ENCODE measurements at regions not wholly inside any gene's neighbourhood (a gene's known extent, or its start where the extent isn't known, plus 50 kb on each side); places are given as distances from the start of the nearest gene placed in this dataset.

DNA sequence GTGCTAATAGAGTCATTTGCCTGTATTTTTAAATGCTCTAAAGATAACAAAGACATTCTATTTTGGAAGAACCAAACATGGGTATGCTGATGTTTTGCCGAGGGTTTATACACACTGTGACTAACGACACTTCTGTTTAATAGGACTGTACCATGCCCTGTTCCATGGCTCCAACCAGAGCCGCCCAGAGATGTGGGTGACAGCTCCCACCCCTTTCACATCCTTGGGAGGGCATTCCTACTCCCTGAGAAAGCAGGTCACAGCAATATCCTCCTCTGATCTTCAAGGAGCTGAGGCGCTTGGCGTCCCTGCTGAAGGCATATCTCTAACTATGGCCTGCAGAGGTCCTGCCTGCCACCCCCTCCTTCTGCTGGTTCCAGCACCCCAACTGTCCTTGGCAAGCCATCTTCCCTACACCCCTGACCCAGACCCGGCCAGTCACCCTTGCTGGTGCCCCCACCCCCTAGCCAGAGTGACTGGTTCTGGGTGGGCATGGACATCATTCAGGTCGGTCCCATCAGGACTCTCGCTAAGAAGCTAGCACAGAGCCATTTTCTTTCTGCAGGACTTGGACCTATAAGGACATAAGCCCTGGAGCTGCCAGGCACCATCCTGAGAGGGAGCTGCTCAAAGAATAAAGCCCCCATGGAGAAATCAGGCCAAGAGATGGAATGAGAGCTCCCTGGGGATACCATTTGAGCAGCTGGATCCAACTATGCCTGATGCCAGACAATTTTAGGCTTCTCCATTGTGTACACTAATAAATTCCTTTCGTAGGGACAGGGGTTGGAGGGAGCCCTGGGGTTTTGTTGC is 381.3 kb downstream of the CTTN start:
- intact Hi-C loops (cut with DNase I), result no loop called here
- DNase-seq (ENCODE audit: low spot score), result no peak

DNA sequence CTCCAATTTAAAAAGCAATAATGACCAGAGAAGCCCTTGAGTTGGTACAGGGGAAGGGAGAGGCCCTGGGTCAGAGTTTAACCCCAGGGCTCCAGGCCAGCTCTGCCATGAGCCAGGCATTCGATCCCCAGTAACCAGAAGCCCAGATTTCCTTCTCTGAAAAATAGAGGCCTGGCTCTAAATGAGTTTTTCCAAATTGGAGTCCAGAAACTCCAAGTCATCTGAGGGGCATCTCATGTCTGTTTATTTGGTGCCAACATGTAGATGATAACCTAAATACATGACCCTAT is 381.9 kb downstream of the CTTN start:
- no peak for DNase-seq (ENCODE audit: low spot score)
- intact Hi-C loops (cut with DNase I), result no loop called here

DNA sequence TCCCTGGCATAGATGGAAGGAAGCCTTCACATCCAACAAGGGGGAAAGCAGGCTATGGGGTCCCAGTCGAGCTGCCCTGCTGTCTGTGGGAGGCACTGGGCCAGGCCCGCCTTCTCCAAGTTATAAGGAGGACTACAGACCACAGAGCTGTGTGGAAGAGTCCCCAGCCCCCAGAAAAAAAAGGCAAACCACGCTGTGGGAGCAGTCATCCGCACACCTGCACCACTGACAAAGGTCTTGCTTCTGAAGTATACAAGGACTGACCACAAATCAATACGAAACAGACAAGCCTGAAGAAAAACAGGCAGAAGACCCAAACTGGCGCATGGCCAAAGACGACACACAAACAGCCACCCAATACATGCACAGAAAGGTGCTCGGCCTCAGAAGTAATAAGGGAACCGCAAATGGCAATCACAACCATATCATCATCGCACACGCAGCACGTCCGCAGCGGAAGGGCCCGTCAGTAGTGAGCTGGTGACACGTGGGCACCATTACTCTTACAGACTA is 384.1 kb downstream of the CTTN start:
- intact Hi-C loops (cut with DNase I), result no loop called here

DNA sequence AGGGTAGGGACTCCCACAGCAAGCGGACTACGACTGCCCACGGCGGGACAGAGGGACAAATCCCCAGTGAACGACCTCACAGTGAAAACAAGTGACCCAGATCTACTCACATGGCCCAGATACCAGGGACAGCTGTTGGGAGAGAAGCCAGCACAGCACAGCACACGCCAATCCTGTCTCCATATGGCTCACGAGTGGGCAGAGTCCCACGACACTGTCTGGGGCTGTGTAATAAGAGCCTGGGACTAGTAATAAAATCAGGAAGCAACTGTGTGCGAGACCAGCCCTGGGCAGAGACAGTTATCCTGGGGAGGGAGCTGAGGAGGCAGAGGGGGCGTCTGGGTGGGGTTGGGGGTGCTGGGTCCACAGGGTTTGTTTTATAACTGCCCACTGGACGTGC is 385.0 kb downstream of the CTTN start:
- intact Hi-C loops (cut with DNase I), result no loop called here
- DNase-seq (ENCODE audit: low spot score), result no peak

More for the DNA sequence above, 384.1 kb downstream of the CTTN start:
- DNase-seq (ENCODE audit: low spot score), result no peak

DNA sequence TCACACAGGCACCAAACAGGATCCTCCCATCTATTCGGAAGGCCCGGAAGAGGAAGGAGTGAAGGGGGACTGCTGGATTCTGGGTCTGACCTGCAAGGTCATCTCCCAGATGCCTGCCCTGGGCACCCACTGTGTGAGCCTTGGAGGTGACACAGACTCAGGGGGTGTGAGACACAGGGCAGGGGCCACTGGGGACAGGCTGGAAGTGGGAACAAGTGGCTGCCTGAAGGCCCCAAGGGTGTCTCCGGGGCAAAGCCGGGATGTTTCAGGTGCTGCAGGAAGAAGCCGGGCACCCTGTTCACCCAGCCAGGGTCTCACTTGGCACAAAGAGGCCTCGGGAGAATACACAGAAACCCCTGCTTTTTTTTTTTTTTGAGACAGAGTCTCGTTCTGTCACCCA is 385.5 kb downstream of the CTTN start:
- DNase-seq (ENCODE audit: low spot score), result no peak
- intact Hi-C loops (cut with DNase I), result no loop called here

DNA sequence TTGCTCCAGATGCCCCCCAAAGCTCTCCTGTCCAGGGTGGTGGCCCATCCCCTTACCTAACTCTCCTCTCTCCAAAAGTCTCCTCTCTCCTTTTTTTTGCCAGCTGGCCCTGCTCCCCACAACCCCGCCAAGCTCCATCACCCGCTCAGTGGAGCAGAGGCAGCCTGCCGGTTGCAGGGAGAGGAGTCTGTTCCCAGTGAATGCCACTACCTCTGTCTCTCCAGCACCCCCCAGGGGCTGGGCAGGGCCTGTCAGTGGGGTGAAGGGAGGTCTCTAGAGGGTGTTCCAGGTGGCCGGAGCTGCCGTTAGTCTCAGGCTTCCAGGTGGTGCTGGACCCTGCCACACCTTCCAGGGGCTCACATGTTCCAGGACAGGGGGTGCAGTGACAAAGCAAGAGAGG is 387.0 kb downstream of the CTTN start:
- intact Hi-C loops (cut with DNase I), result no loop called here

DNA sequence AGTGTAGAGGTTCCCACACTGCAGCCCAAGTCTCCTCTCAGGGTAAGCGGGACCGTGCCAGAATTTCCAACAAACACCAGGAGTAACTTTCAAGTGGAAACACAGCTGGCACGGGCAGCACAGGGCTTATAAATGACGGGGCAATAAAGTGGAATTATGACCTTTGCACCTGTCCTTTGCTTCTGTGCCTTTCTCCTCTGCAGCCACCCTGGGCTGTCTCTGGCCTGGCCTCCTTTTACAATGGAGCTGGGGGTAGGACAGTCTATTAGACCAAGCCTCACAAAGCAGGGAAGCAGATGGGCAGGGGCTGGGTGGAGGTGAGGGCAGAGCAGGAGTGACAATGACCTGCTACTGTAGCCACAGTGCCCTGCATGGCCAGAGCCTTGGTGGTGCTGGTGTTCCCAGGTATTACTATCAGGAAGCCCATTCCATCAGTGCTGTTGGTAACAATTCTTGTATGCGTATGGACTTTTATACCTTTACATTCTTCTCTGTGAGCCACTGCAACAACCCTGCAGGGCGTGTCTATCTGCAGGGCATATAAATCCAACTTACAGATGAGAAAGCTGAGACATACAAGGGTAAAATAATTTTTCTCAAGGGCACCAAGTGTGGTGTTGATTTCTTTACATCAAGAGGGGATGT is 387.8 kb downstream of the CTTN start:
- intact Hi-C loops (cut with DNase I), result no loop called here
- DNase-seq (ENCODE audit: low spot score), result no peak

More for the DNA sequence above, 387.0 kb downstream of the CTTN start:
- DNase-seq (ENCODE audit: low spot score), result no peak

DNA sequence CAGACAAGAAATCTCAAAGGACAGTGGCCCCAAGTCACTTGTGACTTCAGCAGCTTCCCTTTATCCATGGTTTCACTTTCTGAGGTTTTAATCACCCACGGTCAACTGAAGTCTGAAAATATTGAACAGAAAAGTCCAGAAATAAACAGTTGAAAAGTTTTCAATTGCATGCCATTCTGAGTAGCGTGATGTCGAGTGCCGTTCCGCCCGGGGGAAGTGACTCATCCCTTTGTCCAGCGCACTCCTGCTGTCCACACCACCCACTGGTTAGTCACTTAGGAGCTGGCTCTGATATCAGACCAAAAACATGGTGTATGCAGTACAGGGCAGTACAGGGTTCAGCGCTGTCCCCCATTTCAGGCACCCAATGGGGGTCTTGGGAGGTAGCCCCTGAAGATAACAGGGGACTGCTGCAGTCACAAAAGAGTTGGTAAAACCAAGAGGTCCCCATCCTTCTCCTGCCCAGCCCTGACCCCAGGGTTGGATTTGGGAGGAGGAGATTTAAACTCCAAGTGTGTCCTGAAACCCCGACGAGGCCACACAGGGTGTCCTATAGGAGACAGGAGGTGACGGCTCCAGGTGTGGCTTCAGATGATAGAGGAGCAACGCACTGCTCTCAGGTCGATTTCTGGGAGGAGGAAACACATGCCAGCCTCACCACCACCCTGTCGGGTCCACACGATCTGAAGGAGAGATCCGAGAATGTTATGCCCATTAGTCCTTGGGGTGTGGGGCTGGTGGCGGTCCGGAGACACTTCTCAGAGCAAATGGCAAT is 390.1 kb downstream of the CTTN start:
- DNase-seq (ENCODE audit: low spot score), result no peak
- intact Hi-C loops (cut with DNase I), result no loop called here

DNA sequence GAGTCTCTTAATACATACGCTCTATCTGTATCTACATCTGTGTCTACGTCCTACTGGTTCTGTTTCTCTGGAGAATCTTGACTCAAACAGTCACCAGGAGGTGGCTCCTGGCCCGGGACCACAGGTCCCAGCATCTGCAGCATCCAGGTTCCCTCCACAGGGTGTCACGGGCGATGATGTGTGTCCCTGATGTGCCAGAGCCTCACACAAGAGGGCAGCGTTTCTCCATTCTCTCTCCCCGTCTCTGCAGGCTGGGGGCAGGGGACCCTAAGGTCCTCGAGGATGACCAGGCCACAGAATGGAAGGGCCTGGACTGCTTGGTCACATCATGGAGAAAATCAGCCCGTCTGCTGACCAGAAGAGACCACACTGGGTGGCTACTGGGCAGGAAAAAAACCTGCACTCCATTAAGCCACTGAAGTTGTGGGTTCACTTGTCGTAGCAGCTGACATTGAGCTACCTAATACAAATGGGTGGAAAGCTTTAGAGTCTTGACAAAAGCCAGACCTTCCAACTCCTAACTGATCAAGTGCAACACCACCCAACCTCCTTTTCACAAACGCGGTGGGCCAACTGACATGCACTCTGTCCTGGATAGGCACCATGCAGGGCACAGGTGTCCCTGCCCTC is 392.5 kb downstream of the CTTN start:
- no peak for DNase-seq (ENCODE audit: low spot score)
- intact Hi-C loops (cut with DNase I), result no loop called here

DNA sequence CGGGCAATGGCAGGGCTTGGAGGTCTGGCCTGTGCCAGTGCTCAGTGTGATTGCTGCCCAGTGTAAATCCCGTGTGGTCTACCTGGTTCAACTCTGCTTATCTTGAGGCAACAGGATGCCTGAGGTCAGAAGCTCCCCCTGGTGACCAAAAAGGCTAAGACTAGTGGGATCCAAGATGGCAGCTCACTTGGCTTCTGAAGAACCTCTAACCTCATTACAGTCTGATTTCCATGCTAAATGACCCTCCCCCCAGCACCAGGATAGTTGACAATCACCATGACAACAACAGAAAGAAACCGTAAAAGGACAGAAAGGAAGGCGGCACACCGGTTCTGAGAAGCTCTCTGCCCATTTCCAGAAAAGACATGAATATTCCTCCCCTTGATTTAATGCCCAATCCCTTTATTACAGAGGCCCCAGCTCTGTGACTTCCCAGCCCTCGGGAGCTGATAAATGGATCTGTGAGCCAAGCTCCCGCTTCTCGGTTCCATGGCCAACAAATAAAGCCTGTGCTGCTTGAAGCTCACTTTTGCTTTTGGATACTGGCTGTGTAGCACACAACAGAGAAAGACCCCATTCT is 398.4 kb downstream of the CTTN start:
- no peak for DNase-seq (ENCODE audit: low spot score)
- intact Hi-C loops (cut with DNase I), result no loop called here

DNA sequence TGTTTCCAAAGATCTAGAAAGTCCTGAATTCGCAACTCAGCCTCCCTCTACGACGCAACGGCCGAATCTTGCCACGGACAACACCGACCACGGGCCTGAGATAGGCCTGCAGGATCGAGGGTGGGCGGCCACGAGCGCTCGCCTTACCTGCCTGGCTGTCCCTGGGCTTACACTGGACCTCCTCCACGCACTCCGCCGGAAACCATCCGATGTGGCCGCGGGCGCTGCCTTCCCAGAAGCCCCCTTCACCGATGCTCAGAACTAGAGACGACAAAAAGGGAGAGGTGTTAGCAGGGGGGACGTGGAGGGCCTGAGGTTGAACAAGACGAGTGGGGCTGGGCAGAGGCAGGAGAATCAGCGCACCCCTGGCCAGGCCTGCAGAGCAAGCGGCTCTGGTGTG is 400.0 kb downstream of the CTTN start:
- DNase-seq (ENCODE audit: low spot score), result no peak
- intact Hi-C loops (cut with DNase I), result no loop called here

DNA sequence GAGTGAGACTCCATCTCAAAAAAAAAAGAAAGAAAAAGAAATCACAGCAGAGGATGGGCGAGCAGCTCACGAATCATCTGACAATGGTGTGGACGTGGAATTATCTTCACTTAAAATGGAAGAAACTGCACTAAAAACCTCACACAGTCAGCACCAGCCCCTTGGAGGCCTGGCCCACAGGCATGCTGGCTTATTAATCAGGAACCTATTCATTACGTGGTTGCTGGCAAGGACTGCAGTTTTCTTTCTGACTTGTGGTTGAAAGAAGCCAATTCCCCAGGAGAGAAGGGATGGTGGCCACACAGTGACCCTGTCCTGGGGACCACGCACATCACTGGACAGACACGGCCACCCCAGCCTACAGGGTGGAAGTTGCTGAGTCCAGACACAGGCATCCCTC is 401.1 kb downstream of the CTTN start:
- no peak for DNase-seq (ENCODE audit: low spot score)
- intact Hi-C loops (cut with DNase I), result no loop called here

DNA sequence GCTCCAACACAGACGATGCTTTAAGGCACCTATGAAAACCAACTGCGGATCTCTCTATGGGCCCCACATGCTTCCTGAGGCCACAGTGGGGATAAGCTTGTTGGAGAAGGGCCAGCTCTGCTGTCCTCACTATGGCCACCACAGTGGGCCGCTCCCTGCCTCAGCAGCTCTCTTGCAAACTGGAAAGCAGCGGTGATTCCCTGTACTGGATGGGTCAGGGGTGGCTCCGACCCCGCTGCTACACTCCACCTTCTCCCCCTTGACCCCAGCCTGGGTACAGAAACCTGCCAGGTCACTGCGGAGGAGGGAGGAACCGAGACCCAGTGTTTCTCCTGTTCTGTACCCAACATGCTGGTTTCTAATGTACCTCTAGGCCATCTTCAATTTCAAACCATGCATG is 403.9 kb downstream of the CTTN start:
- intact Hi-C loops (cut with DNase I), result no loop called here
- DNase-seq (ENCODE audit: low spot score), result no peak

DNA sequence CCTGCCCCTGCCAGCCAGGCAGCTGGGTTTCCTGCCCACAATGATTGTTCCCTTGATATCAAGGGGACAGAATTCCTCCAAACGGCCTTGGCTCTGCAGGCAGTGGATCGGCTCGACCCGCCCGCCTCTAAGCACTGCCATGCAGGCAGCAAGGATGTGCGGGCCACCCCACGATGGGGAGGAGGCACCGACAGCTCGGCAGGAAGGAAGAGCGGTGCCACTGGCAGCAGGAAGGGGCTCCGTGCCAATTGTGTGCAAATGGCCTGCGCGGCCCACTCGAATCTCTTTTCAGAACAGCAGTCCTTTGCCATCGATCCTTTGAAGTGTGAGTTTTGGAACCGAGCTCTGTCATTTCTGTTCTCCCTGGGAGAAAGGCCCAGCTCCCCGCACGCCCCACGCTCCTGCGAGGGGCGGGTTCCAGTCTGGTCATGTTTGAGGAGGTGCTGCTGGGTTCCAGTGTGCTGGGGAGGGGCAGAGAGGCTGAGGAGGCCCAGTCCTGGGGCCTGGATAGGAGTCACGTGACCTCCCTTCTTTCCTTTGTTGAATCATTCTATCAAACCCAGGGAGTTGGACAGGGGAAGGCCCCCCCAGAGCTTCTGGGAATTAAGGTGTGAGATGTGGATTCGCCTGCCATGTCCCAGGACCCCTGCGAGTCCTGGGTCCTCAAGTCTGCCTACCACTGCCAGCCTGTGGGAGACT is 406.0 kb downstream of the CTTN start:
- no peak for DNase-seq (ENCODE audit: low spot score)
- intact Hi-C loops (cut with DNase I), result no loop called here

DNA sequence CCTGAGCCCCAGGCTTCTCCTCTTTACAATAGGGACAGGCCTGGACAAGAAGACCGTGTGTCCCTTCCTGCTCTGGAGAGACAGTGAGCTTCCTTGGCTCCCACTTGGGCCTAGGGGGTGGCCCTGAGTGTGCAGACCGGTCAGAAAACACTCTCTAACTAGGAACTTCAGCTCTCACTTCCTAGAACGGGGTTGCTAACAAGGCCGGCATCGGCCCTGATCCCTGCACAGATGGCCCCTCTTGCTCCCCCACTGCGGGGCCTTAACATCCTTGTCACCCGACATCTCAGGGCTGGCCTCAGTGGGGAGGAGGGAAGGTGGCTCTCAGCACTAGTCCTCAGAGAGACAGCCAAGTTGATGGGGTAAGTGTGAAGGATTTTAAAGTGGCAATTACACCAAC is 406.9 kb downstream of the CTTN start:
- no peak for DNase-seq (ENCODE audit: low spot score)
- intact Hi-C loops (cut with DNase I), result no loop called here

DNA sequence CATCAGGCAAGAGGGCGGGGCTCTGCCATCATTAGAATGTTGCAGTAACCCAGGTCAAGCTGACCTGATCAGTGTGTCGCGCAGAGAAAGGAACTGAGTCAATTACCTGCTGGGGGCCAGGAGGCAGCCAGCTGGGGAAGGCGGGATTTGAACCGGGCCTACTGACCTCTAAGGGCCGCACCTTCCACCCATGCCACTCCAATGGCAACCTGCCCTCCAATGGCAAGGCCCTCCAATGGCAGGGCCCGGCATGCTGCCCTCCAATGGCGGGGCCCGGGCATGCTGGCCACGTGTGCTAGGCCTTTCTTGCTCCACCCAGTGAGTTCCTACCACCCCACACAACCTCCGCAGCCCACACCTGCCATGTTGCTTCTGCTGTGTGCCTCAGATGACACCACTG is 407.6 kb downstream of the CTTN start:
- no peak for DNase-seq (ENCODE audit: low spot score)
- intact Hi-C loops (cut with DNase I), result no loop called here

DNA sequence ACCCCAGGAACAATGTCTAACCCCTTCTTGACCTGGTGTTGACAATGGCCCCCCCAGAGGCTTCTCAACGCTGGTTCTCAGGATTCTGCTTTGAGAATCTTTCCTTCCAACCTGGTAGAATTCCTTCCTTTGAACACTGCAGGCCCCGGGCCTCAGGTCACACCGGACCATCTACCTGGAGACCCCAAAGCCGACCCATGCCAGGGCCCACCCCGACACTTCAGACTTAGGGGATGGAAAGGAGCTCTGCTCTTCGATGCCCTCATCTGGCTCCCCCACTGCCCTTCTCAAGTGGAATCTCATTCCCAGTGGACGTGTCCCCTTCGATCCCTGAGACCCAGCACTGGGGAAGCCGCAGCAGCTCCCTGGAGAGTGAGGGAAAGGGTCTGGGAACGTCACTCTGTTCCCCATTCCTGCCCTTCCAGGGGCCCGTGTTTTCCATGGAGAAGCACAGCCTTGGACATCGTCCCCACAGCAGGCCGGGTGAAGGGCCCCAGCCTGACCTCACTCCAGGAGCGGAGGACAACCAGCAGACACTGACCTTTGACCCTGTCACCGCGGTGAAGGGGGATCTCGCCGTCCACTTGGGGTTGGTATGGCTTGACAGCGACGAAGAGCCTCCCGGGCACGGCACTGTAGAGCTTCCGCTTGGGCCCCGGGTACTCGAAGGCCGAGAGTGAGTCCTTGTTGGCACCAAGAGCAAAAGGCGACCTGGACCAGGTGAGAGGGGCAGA is 408.3 kb downstream of the CTTN start:
- intact Hi-C loops (cut with DNase I), result no loop called here
- no peak for DNase-seq (ENCODE audit: low spot score)

DNA sequence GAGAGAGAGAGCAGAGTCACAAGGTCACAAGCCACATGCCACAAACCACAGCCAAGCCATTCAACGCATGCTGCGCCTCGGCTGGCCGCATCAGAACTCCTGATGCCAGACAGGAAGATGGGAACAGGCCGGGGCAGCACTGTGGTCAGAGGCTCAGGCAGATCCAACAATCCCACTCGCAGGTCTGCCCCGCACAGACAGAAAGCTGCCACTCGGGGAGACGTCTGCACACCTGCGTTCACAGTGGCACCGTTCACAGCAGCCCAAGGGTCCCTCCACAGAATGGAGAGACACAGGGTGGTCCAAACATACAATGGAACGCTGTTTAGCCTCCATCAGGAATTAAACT is 408.8 kb downstream of the CTTN start:
- intact Hi-C loops (cut with DNase I), result no loop called here
- no peak for DNase-seq (ENCODE audit: low spot score)
